ENCODE measurements at regions not wholly inside any gene's neighbourhood (a gene's known extent, or its start where the extent isn't known, plus 50 kb on each side); places are given as distances from the start of the nearest gene placed in this dataset.

GRCh38 chr7:24172856-24173255 is 111.1 kb upstream of the NPY start:
- TF ChIP-seq, protein P1, sequence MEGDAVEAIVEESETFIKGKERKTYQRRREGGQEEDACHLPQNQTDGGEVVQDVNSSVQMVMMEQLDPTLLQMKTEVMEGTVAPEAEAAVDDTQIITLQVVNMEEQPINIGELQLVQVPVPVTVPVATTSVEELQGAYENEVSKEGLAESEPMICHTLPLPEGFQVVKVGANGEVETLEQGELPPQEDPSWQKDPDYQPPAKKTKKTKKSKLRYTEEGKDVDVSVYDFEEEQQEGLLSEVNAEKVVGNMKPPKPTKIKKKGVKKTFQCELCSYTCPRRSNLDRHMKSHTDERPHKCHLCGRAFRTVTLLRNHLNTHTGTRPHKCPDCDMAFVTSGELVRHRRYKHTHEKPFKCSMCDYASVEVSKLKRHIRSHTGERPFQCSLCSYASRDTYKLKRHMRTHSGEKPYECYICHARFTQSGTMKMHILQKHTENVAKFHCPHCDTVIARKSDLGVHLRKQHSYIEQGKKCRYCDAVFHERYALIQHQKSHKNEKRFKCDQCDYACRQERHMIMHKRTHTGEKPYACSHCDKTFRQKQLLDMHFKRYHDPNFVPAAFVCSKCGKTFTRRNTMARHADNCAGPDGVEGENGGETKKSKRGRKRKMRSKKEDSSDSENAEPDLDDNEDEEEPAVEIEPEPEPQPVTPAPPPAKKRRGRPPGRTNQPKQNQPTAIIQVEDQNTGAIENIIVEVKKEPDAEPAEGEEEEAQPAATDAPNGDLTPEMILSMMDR (optimal IDR thresholded peaks at IDR 0.05 in 1 of 3, IDR thresholded peaks at IDR 0.05 in 1 of 3, conservative IDR thresholded peaks at IDR 0.05 in 1 of 3; ENCODE audit: extremely low read depth in 1 of 3, insufficient read depth in 2 of 3, low read length in 3 of 3): no peak
- no peak for TF ChIP-seq EZH2 (IDR thresholded peaks at IDR 0.05; ENCODE audit: low read length)
